Liver (tissue), 7 donors: ENCODE measurements at regions not wholly inside any gene's neighbourhood (a gene's known extent, or its start where the extent isn't known, plus 50 kb on each side); places are given as distances from the start of the nearest gene placed in this dataset.

Experiments used
- DNase-seq: peaks from one replicate; pipeline ENCODE4 v3.0.0-alpha.2; 2017; ENCODE audit warnings: low spot score
- H3K27ac ChIP-seq, 2 donors: one replicate each; pipeline ENCODE4 v1.7.0; 2013; ENCODE audit warnings: inconsistent platforms in 2 of 2, low read length in 2 of 2, control low read depth in 1 of 2, low read depth in 1 of 2, mild to moderate bottlenecking in 1 of 2
- H3K27me3 ChIP-seq, 4 donors: one replicate each; pipeline versions ENCODE4 v1.6.1 to v1.7.0; 2013; ENCODE audit warnings: low read length in 3 of 4, inconsistent platforms in 1 of 4, mild to moderate bottlenecking in 1 of 4, moderate library complexity in 1 of 4; ENCODE audit not compliant: control insufficient read depth in 4 of 4, insufficient read depth in 4 of 4
- H3K36me3 ChIP-seq, 4 donors: one replicate each; pipeline versions ENCODE4 v1.6.1 to v1.7.0; 2013; ENCODE audit warnings: low read length in 3 of 4, mild to moderate bottlenecking in 3 of 4, low read depth in 1 of 4, moderate library complexity in 1 of 4; ENCODE audit not compliant: control insufficient read depth in 4 of 4, insufficient read depth in 3 of 4
- H3K4me1 ChIP-seq, 4 donors: one replicate each; pipeline versions ENCODE4 v1.6.1 to v1.7.0; 2013; ENCODE audit warnings: low read length in 3 of 4, mild to moderate bottlenecking in 3 of 4, moderate library complexity in 1 of 4; ENCODE audit not compliant: control insufficient read depth in 4 of 4, insufficient read depth in 4 of 4
- H3K4me3 ChIP-seq, 3 donors: one replicate each; pipeline versions ENCODE4 v1.6.1 to v1.7.0; 2013; ENCODE audit warnings: low read length in 3 of 3, control low read depth in 1 of 3, low read depth in 1 of 3, mild to moderate bottlenecking in 1 of 3
- H3K9ac ChIP-seq, 2 donors: one replicate each; pipeline ENCODE4 v1.7.0; 2013; ENCODE audit warnings: low read length in 2 of 2, mild to moderate bottlenecking in 2 of 2, moderate library complexity in 2 of 2, control low read depth in 1 of 2, low read depth in 1 of 2
- H3K9me3 ChIP-seq, 4 donors: one replicate each; pipeline versions ENCODE4 v1.6.1 to v1.7.0; 2013; ENCODE audit warnings: low read length in 3 of 4; ENCODE audit not compliant: control insufficient read depth in 4 of 4
- ATF3 ChIP-seq: IDR thresholded peaks from 2 replicates; pipeline ENCODE4 v1.6.1; 2016; ENCODE audit warnings: antibody characterized with exemption
- EGR1 ChIP-seq, 2 donors: IDR thresholded peaks; 2 replicates each; pipeline ENCODE4 v1.6.1; 2016 to 2018; ENCODE audit warnings: antibody characterized with exemption in 2 of 2, low read depth in 2 of 2
- FOXA1 ChIP-seq: IDR thresholded peaks from 2 replicates; pipeline ENCODE4 v1.6.1; 2016; ENCODE audit warnings: antibody characterized with exemption
- FOXA2 ChIP-seq: IDR thresholded peaks from 2 replicates; pipeline ENCODE4 v1.6.1; 2016; ENCODE audit warnings: antibody characterized with exemption
- GABPA ChIP-seq, 2 donors: IDR thresholded peaks in 1 of 2; conservative IDR thresholded peaks in 1 of 2; 2 replicates each; pipeline ENCODE4 v1.6.1; 2016; ENCODE audit warnings: antibody characterized with exemption in 2 of 2, mild to moderate bottlenecking in 1 of 2, moderate library complexity in 1 of 2
- HNF4A ChIP-seq, 2 donors: conservative IDR thresholded peaks; 2 replicates each; pipeline ENCODE4 v1.6.1; 2016; ENCODE audit warnings: antibody characterized with exemption in 2 of 2, mild to moderate bottlenecking in 2 of 2
- HNF4G ChIP-seq: IDR thresholded peaks from 2 replicates; pipeline ENCODE4 v1.6.1; 2016; ENCODE audit warnings: antibody characterized with exemption
- JUND ChIP-seq, 2 donors: IDR thresholded peaks; 2 replicates each; pipeline ENCODE4 v1.6.1; 2016; ENCODE audit warnings: antibody characterized with exemption in 2 of 2
- MAX ChIP-seq: IDR thresholded peaks from 2 replicates; pipeline ENCODE4 v1.6.1; 2016; ENCODE audit warnings: antibody characterized with exemption
- NR2F2 ChIP-seq: IDR thresholded peaks from 2 replicates; pipeline ENCODE4 v1.6.1; 2016; ENCODE audit warnings: antibody characterized with exemption
- RAD21 ChIP-seq, 2 donors: IDR thresholded peaks; 2 replicates each; pipeline ENCODE4 v1.6.1; 2016; ENCODE audit warnings: antibody characterized with exemption in 2 of 2, mild to moderate bottlenecking in 2 of 2
- REST ChIP-seq: IDR thresholded peaks from 2 replicates; pipeline ENCODE4 v1.6.1; 2016; ENCODE audit warnings: antibody characterized with exemption, mild to moderate bottlenecking
- RXRA ChIP-seq, 2 donors: IDR thresholded peaks; 2 replicates each; pipeline ENCODE4 v1.6.1; 2017 to 2018; ENCODE audit warnings: antibody characterized with exemption in 2 of 2, mild to moderate bottlenecking in 1 of 2
- SP1 ChIP-seq: IDR thresholded peaks from 2 replicates; pipeline ENCODE4 v1.6.1; 2018; ENCODE audit warnings: antibody characterized with exemption, mild to moderate bottlenecking
- TAF1 ChIP-seq: conservative IDR thresholded peaks from 2 replicates; pipeline ENCODE4 v1.6.1; 2016; ENCODE audit warnings: antibody characterized with exemption, mild to moderate bottlenecking
- YY1 ChIP-seq: IDR thresholded peaks from 2 replicates; pipeline ENCODE4 v1.6.1; 2016; ENCODE audit warnings: antibody characterized with exemption, mild to moderate bottlenecking
- ZBTB33 ChIP-seq: IDR thresholded peaks from 2 replicates; pipeline ENCODE4 v1.6.1; 2016; ENCODE audit warnings: antibody characterized with exemption
- WGBS: extraction: QIAGEN DNeasy Blood & Tissue Kit; methylation state at CpG from one replicate; pipeline ENCODE4 v1.1.7; 2013; 5-methylcytosine and 5-hydroxymethylcytosine counted together
- donor health status: healthy.
- donor health status: healthy.
- donor health status: healthy.
- donor health status: healthy.

- Histone ChIP-seq H3K36me3 (no peaks in the 10 kb centered on the region), H3K4me3 (no peak overlapping the region), H3K9me3 (no peaks in the 10 kb centered on the region), H3K27me3 (no peaks in the 10 kb centered on the region), H3K27ac (no peak overlapping the region), H3K9ac (no peak overlapping the region), H3K4me1 (no peaks in the 10 kb centered on the region)
- no peak for DNase-seq
- TF ChIP-seq GABPA (IDR thresholded peaks at IDR 0.05 in 1 of 2, conservative IDR thresholded peaks at IDR 0.05 in 1 of 2) (no peak), FOXA2 (no peak), TAF1 (no peak), ZBTB33 (no peak), SP1 (no peak), MAX (no peak), NR2F2 (no peak), HNF4G (no peak), YY1 (no peak), EGR1 (IDR thresholded peaks at IDR 0.05; ENCODE audit: low read depth in 2 of 2) (no peak), JUND (IDR thresholded peaks at IDR 0.05) (no peak)
- 13% methylated on average over 1 of the region's 1 CpG for WGBS
Measured at GRCh38 chr20:51098284-51098810, 75.4 kb upstream of the KCNG1 start.

- H3K27ac ChIP-seq: no peak overlapping the region
- no peak overlapping the region for H3K4me3 ChIP-seq
- no peaks in the 10 kb centered on the region for H3K36me3 ChIP-seq
- H3K9ac ChIP-seq: no peak overlapping the region
- H3K27me3 ChIP-seq: no peaks in the 10 kb centered on the region
- H3K9me3 ChIP-seq: no peaks in the 10 kb centered on the region
- no peak for TF ChIP-seq GABPA (IDR thresholded peaks at IDR 0.05 in 1 of 2, conservative IDR thresholded peaks at IDR 0.05 in 1 of 2)
- no peak for TF ChIP-seq JUND (IDR thresholded peaks at IDR 0.05)
- TF ChIP-seq MAX: no peak
- no peak for TF ChIP-seq FOXA2
- no peak for TF ChIP-seq FOXA1
- no peak for TF ChIP-seq RXRA (IDR thresholded peaks at IDR 0.05)
- no peak for TF ChIP-seq ATF3
- TF ChIP-seq NR2F2: no peak
- TF ChIP-seq HNF4A (conservative IDR thresholded peaks at IDR 0.05): no peak
- no peak for TF ChIP-seq REST
- no peak for TF ChIP-seq SP1
- TF ChIP-seq TAF1: no peak
- no peak for TF ChIP-seq HNF4G
- TF ChIP-seq RAD21 (IDR thresholded peaks at IDR 0.05): no peak
- TF ChIP-seq EGR1 (IDR thresholded peaks at IDR 0.05; ENCODE audit: low read depth in 2 of 2): no peak
- H3K4me1 ChIP-seq: no peaks in the 10 kb centered on the region
- no peak for DNase-seq
- WGBS: 72% methylated on average over 8 of the region's 8 CpGs
Measured at GRCh38 chr20:51097351-51098120, 74.6 kb upstream of the KCNG1 start.
